Epithelial cell of proximal tubule (primary cell): ENCODE measurements at regions not wholly inside any gene's neighbourhood (a gene's known extent, or its start where the extent isn't known, plus 50 kb on each side); places are given as distances from the start of the nearest gene placed in this dataset.

Experiments used
- DNase-seq: peaks from one replicate; pipeline ENCODE4 v3.0.0-alpha.2; 2011; ENCODE audit warnings: low read depth
- H3K4me3 ChIP-seq: 2 replicates; pipeline ENCODE4 v1.5.1; 2011; ENCODE audit warnings: low read depth, mild to moderate bottlenecking, low read length
- TF ChIP-seq, protein P1 (sequence below): conservative IDR thresholded peaks from 2 replicates; pipeline ENCODE4 v1.5.1; 2012; ENCODE audit warnings: low read depth, mild to moderate bottlenecking, low read length

DNA sequence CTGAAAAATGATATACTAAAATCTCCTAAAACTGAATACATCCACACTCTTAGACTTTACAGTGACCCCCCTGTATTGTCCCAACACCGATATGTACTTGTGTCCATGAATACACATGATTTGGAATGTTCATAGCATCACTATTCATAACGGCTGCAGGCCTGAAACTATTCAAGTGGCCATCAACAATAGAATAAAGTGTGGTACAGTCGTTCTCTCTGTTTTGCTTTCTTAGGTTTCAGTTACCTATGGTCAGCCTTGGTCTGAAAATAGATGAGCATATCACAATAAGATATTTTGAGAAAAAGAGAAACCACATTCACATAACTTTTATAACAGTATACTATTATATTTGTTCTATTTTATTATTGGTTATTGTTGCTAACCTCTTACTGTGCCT is 150.6 kb downstream of the ASCL4 start:
- H3K4me3 ChIP-seq: no peak overlapping the region
- TF ChIP-seq, protein P1, sequence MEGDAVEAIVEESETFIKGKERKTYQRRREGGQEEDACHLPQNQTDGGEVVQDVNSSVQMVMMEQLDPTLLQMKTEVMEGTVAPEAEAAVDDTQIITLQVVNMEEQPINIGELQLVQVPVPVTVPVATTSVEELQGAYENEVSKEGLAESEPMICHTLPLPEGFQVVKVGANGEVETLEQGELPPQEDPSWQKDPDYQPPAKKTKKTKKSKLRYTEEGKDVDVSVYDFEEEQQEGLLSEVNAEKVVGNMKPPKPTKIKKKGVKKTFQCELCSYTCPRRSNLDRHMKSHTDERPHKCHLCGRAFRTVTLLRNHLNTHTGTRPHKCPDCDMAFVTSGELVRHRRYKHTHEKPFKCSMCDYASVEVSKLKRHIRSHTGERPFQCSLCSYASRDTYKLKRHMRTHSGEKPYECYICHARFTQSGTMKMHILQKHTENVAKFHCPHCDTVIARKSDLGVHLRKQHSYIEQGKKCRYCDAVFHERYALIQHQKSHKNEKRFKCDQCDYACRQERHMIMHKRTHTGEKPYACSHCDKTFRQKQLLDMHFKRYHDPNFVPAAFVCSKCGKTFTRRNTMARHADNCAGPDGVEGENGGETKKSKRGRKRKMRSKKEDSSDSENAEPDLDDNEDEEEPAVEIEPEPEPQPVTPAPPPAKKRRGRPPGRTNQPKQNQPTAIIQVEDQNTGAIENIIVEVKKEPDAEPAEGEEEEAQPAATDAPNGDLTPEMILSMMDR: no peak
- no peak for DNase-seq

DNA sequence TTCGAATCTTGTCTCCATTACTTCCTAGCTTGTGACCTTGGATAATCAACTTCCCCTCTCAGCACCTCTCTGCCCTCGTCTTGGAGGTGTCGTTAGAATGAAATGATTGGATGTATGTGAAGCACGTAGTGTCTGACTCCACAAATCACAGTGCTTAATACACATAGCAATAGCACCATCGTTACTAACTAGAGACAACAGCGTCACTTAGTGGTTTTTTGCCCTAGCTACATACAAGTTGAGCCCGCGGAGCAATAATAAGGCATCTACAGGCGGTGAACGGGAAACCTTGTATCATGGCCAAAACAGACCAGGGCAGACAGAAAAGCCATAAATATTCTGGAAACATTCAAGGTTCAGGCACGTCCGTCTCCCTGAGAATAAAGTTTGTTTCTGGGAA is 154.9 kb downstream of the ASCL4 start:
- TF ChIP-seq, protein P1: peak; percentile 35
- DNase-seq: no peak
- no peak overlapping the region for H3K4me3 ChIP-seq

DNA sequence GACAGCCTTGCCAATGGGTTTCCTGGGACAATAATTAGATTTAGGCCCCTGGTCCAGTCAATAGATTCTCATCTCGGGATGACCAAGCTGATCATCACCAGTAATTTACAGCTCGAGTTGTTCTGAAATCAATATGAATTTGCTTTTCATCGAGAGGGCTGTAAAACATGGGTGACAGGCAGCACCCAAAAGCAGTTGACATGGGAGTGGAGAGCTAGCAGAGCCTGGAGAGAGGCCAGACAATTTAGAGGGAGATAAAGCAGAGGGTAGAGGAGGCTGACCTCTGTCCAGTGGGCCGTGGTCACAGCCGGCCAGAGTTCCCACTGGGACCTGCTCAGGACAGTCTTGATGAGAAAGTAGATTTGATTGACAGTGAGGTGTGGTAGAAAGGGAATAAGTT is 157.3 kb downstream of the ASCL4 start:
- no peak for DNase-seq
- H3K4me3 ChIP-seq: no peak overlapping the region
- TF ChIP-seq, protein P1: no peak

DNA sequence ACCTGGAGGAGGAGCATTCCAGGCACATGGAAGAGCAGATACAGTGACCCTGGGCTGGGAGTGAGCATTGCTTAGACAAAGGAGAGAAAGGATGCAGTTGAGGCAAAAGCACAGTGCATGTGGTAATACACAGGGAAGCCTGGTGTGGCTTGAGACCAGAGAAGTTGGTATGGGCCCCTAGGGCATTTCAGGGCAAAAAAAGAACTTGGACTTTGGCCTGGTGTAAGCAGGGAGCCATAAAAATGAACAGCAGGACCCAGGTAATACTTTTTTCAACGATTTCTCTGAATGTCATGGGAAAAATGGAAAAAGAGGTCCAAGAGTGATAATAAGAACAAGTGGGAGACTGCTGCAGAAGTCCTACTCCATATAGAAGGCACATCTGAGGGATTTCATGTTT is 163.9 kb downstream of the ASCL4 start:
- no peak overlapping the region for H3K4me3 ChIP-seq
- DNase-seq: no peak
- TF ChIP-seq, protein P1: no peak

DNA sequence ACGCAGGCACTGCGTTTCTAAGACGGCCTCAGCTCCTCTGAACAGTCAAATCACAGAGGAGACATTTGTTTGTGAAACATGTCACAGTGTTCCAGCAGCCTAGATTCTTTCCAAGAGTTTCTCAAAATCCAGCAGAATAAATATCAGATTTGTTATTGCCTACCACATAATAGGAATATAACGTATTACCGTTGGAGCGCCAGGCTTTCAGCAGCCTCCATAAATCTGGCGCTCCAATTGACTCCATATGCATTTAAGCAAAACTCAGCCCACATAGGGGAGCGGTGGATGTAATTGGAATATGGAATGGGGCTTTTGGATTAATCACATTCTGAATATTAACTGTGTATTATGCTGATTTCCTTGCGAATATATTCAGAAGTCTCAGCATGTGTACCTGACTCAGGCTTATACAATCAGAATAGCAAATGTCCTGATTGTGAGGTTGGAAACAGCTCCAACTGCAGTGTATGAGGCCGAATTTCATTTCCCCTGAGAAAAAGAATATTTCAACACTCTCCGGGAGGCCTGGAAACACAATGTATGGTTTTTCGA is 174.0 kb downstream of the ASCL4 start:
- no peak for DNase-seq
- no peak overlapping the region for H3K4me3 ChIP-seq
- TF ChIP-seq, protein P1: no peak

DNA sequence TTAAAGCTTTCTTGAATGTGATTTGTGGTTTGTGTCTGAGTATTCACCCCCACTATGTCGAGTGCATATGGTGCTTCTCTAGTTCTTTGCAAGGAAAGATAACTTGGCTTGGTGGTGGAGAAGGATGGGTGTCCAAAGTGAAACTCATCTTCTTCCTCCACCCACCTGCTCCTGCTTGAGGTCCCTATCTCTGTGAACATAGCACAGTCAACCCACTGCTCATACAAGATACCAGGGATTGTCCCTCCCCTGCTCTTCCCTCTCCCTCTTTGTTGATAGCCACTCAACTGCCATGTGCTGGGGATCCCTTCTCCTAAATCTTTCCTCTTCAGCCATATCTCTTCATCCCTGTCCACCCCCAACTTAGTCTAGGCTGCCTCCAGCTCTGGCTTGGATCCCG is 176.5 kb downstream of the ASCL4 start:
- no peak overlapping the region for H3K4me3 ChIP-seq
- TF ChIP-seq, protein P1: no peak
- no peak for DNase-seq

DNA sequence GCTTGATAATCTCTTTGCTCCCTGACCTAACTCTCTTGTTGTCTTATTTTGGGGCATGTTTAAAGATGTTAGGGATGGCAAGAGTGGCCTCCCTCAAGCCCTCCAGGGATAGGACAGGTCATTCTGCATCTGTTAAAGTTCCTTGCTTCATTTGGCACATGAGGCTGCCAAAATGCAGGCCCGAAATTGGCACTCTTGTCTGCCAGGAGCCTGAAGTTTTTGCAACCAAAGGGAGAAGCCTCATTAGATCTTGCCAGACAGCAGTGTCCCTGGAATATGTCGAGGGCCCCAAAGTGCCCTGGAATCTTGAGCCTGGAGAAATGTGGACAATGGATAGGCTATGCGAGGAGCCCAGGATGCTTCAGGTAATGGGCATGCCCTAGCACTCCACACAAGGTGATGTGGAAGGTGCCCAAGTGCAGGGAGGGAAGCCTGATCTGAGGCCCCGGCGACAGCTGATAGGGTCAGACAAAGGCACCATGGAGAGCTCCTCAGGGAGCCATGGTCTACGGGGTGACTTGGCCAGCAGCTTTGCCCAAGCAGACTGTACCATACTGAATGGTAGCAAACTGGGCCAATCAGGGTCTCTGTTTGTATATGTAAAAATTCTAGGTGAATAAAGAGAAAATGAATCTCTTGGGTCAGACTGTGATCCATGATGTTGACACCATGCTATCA is 173.0 kb upstream of the WSCD2 start:
- no peak for DNase-seq
- no peak overlapping the region for H3K4me3 ChIP-seq
- TF ChIP-seq, protein P1: no peak
